ENCODE measurements at regions not wholly inside any gene's neighbourhood (a gene's known extent, or its start where the extent isn't known, plus 50 kb on each side); places are given as distances from the start of the nearest gene placed in this dataset.

GRCh38 chr5:89606939-89607534, 724.1 kb upstream of the MEF2C start:
- no peak for DNase-seq

GRCh38 chr5:89604342-89604741, 721.4 kb upstream of the MEF2C start:
- no peak for DNase-seq

GRCh38 chr5:89601880-89602279, 718.9 kb upstream of the MEF2C start:
- DNase-seq, result no peak

- no peak for DNase-seq
These were observed 714.9 kb upstream of the MEF2C start for GRCh38 chr5:89597878-89598277.

- DNase-seq, result no peak
These were observed 713.8 kb upstream of the MEF2C start for GRCh38 chr5:89596821-89597220.

- no peak for DNase-seq
These were observed 712.1 kb upstream of the MEF2C start for GRCh38 chr5:89595056-89595455.

GRCh38 chr5:89584339-89584956, 701.5 kb upstream of the MEF2C start:
- no peak for DNase-seq

- DNase-seq, result no peak
These were observed 700.5 kb upstream of the MEF2C start for GRCh38 chr5:89583534-89583933.

GRCh38 chr5:89582768-89583339, 699.9 kb upstream of the MEF2C start:
- DNase-seq, result no peak

- DNase-seq, result no peak
These were observed 698.0 kb upstream of the MEF2C start for GRCh38 chr5:89580976-89581375.

GRCh38 chr5:89575319-89575718, 692.3 kb upstream of the MEF2C start:
- no peak for DNase-seq

- DNase-seq, result no peak
These were observed 690.4 kb upstream of the MEF2C start for GRCh38 chr5:89573345-89573744.

- DNase-seq, result no peak
These were observed 689.7 kb upstream of the MEF2C start for GRCh38 chr5:89572696-89573095.

- DNase-seq, result no peak
These were observed 687.6 kb upstream of the MEF2C start for GRCh38 chr5:89570557-89570956.

- no peak for DNase-seq
These were observed 683.4 kb upstream of the MEF2C start for GRCh38 chr5:89566340-89566739.

GRCh38 chr5:89560696-89561095, 677.7 kb upstream of the MEF2C start:
- no peak for DNase-seq

- DNase-seq, result no peak
These were observed 673.4 kb upstream of the MEF2C start for GRCh38 chr5:89556215-89556913.

- no peak for DNase-seq
These were observed 663.7 kb upstream of the MEF2C start for GRCh38 chr5:89546657-89547056.

GRCh38 chr5:89545626-89546025, 662.6 kb upstream of the MEF2C start:
- DNase-seq, result no peak

- DNase-seq, result no peak
These were observed 662.1 kb upstream of the MEF2C start for GRCh38 chr5:89545076-89545475.

- no peak for DNase-seq
These were observed 659.8 kb upstream of the MEF2C start for GRCh38 chr5:89542736-89543135.

- DNase-seq, result no peak
These were observed 654.8 kb upstream of the MEF2C start for GRCh38 chr5:89537800-89538199.

GRCh38 chr5:89536020-89536419, 653.0 kb upstream of the MEF2C start:
- no peak for DNase-seq

GRCh38 chr5:89535411-89535810, 652.4 kb upstream of the MEF2C start:
- DNase-seq, result no peak
